Transverse colon (tissue), 3 donors: ENCODE measurements at regions not wholly inside any gene's neighbourhood (a gene's known extent, or its start where the extent isn't known, plus 50 kb on each side); places are given as distances from the start of the nearest gene placed in this dataset.
"Not testable (repeated sequence)": the region's sequence is repeated elsewhere in the genome, so short reads cannot be mapped to it uniquely, and the experiment has no call there.

ENCODE experiments used
- EP300 ChIP-seq: sonication (generic); formaldehyde crosslinking; IDR thresholded peaks from one replicate; pipeline ENCODE4 v1.6.1; 2017; ENCODE audit warnings: antibody characterized with exemption, low read depth
- POLR2A ChIP-seq: fragments of 450-650 bp; IDR thresholded peaks from one replicate; pipeline ENCODE4 v1.6.1; 2016; ENCODE audit warnings: antibody characterized with exemption, mild to moderate bottlenecking, moderate library complexity
- TF ChIP-seq, protein P1 (sequence below), 5 experiments: fragments of 200-600 bp in 3 of 5; fragments of 450-650 bp in 2 of 5; sonication (generic) in 3 of 5; IDR thresholded peaks; 1 replicate in 2 of 5; 2 replicates in 3 of 5; pipeline ENCODE4 v1.5.1; 2016 to 2017; ENCODE audit warnings: antibody characterized with exemption in 5 of 5, inconsistent platforms in 3 of 5, mild to moderate bottlenecking in 2 of 5, moderate library complexity in 1 of 5

DNA sequence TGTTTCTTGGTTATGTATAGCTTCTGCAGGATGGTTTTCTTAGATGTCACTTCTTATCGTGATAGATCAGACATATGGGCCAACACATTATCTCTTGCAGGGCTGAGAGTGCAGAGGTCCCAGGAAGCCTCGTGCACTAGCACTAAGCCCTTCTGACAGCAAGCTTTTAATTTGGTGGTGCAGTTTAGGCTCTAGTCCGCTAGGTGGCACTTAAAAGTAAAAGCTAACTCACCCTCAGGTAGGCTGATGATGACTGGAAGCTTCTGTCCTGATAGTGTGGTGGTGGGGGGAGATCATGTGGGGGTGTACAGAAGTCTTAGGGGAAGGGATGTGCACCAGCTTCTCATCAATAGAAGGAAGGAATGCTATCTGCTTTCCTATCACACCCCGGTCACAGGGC lies 142.0 kb downstream of the SPIN4 start:
- TF ChIP-seq, protein P1, sequence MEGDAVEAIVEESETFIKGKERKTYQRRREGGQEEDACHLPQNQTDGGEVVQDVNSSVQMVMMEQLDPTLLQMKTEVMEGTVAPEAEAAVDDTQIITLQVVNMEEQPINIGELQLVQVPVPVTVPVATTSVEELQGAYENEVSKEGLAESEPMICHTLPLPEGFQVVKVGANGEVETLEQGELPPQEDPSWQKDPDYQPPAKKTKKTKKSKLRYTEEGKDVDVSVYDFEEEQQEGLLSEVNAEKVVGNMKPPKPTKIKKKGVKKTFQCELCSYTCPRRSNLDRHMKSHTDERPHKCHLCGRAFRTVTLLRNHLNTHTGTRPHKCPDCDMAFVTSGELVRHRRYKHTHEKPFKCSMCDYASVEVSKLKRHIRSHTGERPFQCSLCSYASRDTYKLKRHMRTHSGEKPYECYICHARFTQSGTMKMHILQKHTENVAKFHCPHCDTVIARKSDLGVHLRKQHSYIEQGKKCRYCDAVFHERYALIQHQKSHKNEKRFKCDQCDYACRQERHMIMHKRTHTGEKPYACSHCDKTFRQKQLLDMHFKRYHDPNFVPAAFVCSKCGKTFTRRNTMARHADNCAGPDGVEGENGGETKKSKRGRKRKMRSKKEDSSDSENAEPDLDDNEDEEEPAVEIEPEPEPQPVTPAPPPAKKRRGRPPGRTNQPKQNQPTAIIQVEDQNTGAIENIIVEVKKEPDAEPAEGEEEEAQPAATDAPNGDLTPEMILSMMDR (IDR thresholded peaks at IDR 0.05): not testable (repeated sequence)
- TF ChIP-seq EP300, POLR2A: not testable (repeated sequence)
